H1 (cell line): ENCODE measurements at regions not wholly inside any gene's neighbourhood (a gene's known extent, or its start where the extent isn't known, plus 50 kb on each side); places are given as distances from the start of the nearest gene placed in this dataset.

Source experiments
- CTCF ChIA-PET: fragments of 300-600 bp; sonication (Branson Sonifier 250); formaldehyde crosslinking; loops from one replicate; lab custom pipeline; 2021; ENCODE audit not compliant: partially characterized antibody; lab: Charles Lee
- POLR2A ChIA-PET: fragments of 300-600 bp; sonication (Branson Sonifier 250); formaldehyde crosslinking; loops from one replicate; lab custom pipeline; 2021; ENCODE audit warnings: inconsistent platforms; ENCODE audit not compliant: partially characterized antibody; lab: Charles Lee
- DNase-seq, 2 experiments: peaks; one replicate each; pipeline versions ENCODE4 v3.0.0 to v3.0.0-alpha.2; 2010 to 2022; ENCODE audit warnings: low spot score in 2 of 2, low read depth in 1 of 2, mixed read lengths in 1 of 2
- FAIRE-seq: peaks from 2 replicates; lab custom pipeline; 2011; peaks lifted over from hg19 to GRCh38; lab: Jason Lieb, UNC
- H2AFZ ChIP-seq: 2 replicates; pipeline ENCODE4 v1.8.1; 2012; ENCODE audit warnings: low read length, inconsistent platforms
- H2AK5ac ChIP-seq: 2 replicates; pipeline ENCODE4 v1.6.1; 2013; ENCODE audit warnings: low read depth, low read length
- H2BK120ac ChIP-seq: replicated peaks from 2 replicates; pipeline ENCODE3; 2013; ENCODE audit warnings: low read depth, low read length, inconsistent platforms
- H2BK12ac ChIP-seq: 2 replicates; pipeline ENCODE4 v1.6.1; 2013; ENCODE audit warnings: low read depth, low read length
- H2BK15ac ChIP-seq: 2 replicates; pipeline ENCODE4 v1.6.1; 2013; ENCODE audit warnings: low read length
- H2BK20ac ChIP-seq: 2 replicates; pipeline ENCODE4 v1.6.1; 2013; ENCODE audit warnings: low read length
- H2BK5ac ChIP-seq: 2 replicates; pipeline ENCODE4 v1.6.1; 2013; ENCODE audit warnings: low read depth, low read length
- H3K14ac ChIP-seq: 2 replicates; pipeline ENCODE4 v1.6.1; 2013; ENCODE audit warnings: inconsistent platforms; ENCODE audit not compliant: insufficient read length
- H3K18ac ChIP-seq: 2 replicates; pipeline ENCODE4 v1.6.1; 2013; ENCODE audit warnings: low read length; ENCODE audit errors: extremely low read depth
- H3K23ac ChIP-seq: 2 replicates; pipeline ENCODE4 v1.6.1; 2013; ENCODE audit warnings: inconsistent platforms; ENCODE audit not compliant: insufficient read length
- H3K23me2 ChIP-seq: 2 replicates; pipeline ENCODE4 v1.6.1; 2013; ENCODE audit warnings: low read depth, low read length
- H3K27ac ChIP-seq: 2 replicates; pipeline ENCODE4 v1.6.1; 2011; ENCODE audit warnings: low read depth, low read length, inconsistent platforms
- H3K27me3 ChIP-seq, 4 experiments: replicated peaks in 1 of 4; 1 replicate in 1 of 4; 2 replicates in 3 of 4; pipeline versions ENCODE4 v1.6.1 to v1.8.1; 2011 to 2013; ENCODE audit warnings: low read length in 3 of 4, mild to moderate bottlenecking in 3 of 4, inconsistent platforms in 2 of 4, mixed read lengths in 2 of 4, moderate library complexity in 1 of 4; ENCODE audit not compliant: control insufficient read depth in 3 of 4, insufficient read depth in 3 of 4; ENCODE audit errors: extremely low read depth in 1 of 4
- H3K36me3 ChIP-seq, 4 experiments: 2 replicates each; pipeline versions ENCODE4 v1.6.1 to v1.8.1; 2011 to 2013; ENCODE audit warnings: mild to moderate bottlenecking in 4 of 4, low read length in 3 of 4, moderate library complexity in 2 of 4, control low read depth in 1 of 4, inconsistent platforms in 1 of 4; ENCODE audit not compliant: insufficient read depth in 4 of 4, control insufficient read depth in 2 of 4
- H3K4ac ChIP-seq: replicated peaks from 2 replicates; pipeline ENCODE3; 2013; ENCODE audit warnings: low read length, low read depth, mixed read lengths, inconsistent platforms; ENCODE audit not compliant: insufficient read length
- H3K4me1 ChIP-seq, 4 experiments: replicated peaks in 1 of 4; 1 replicate in 1 of 4; 2 replicates in 3 of 4; pipeline versions ENCODE4 v1.6.1 to v1.8.1; 2011 to 2013; ENCODE audit warnings: low read length in 3 of 4, inconsistent platforms in 2 of 4, mixed read lengths in 1 of 4; ENCODE audit not compliant: insufficient read depth in 4 of 4, control insufficient read depth in 3 of 4
- H3K4me2 ChIP-seq, 2 experiments: 2 replicates each; pipeline versions ENCODE4 v1.6.1 to v1.8.1; 2011 to 2013; ENCODE audit warnings: low read depth in 2 of 2, low read length in 2 of 2, control low read depth in 1 of 2, inconsistent platforms in 1 of 2, mild to moderate bottlenecking in 1 of 2; ENCODE audit not compliant: insufficient read depth in 1 of 2
- H3K4me3 ChIP-seq, 4 experiments: fragments of 200-600, 300-600 bp in 1 of 4; sonication (generic), shearing (Covaris generic), sonication (Bioruptor Twin) in 1 of 4; 2 replicates each; pipeline versions ENCODE4 v1.5.1 to v1.8.1; 2011 to 2016; ENCODE audit warnings: low read length in 4 of 4, low read depth in 3 of 4, control low read depth in 2 of 4, inconsistent platforms in 2 of 4, mild to moderate bottlenecking in 2 of 4, mixed read lengths in 1 of 4, moderate library complexity in 1 of 4; ENCODE audit not compliant: insufficient read depth in 2 of 4; ENCODE audit errors: extremely low read depth in 1 of 4
- H3K56ac ChIP-seq: replicated peaks from 2 replicates; pipeline ENCODE3; 2013; ENCODE audit warnings: low read depth, mild to moderate bottlenecking, mixed read lengths, low read length, inconsistent platforms; ENCODE audit not compliant: insufficient read length
- H3K79me1 ChIP-seq: 2 replicates; pipeline ENCODE4 v1.6.1; 2013; ENCODE audit warnings: low read depth, low read length, control low read depth
- H3K79me2 ChIP-seq, 2 experiments: 2 replicates each; pipeline versions ENCODE4 v1.6.1 to v1.8.1; 2012 to 2013; ENCODE audit warnings: low read length in 2 of 2, mild to moderate bottlenecking in 2 of 2, inconsistent platforms in 1 of 2; ENCODE audit not compliant: insufficient read depth in 2 of 2, control insufficient read depth in 1 of 2
- H3K9ac ChIP-seq, 4 experiments: replicated peaks in 1 of 4; 1 replicate in 1 of 4; 2 replicates in 3 of 4; pipeline versions ENCODE4 v1.6.1 to v1.8.1; 2011 to 2013; ENCODE audit warnings: low read depth in 3 of 4, low read length in 3 of 4, control low read depth in 2 of 4, mild to moderate bottlenecking in 2 of 4, moderate library complexity in 2 of 4, inconsistent platforms in 1 of 4; ENCODE audit errors: extremely low read depth in 1 of 4
- H3K9me3 ChIP-seq, 2 experiments: 2 replicates each; pipeline versions ENCODE4 v1.6.1 to v1.8.1; 2012 to 2013; ENCODE audit warnings: mild to moderate bottlenecking in 2 of 2, moderate library complexity in 2 of 2, control low read depth in 1 of 2, inconsistent platforms in 1 of 2, low read depth in 1 of 2, low read length in 1 of 2, mixed read lengths in 1 of 2; ENCODE audit not compliant: insufficient read depth in 2 of 2
- H4K20me1 ChIP-seq, 2 experiments: replicated peaks in 1 of 2; 2 replicates each; pipeline versions ENCODE3 to v1.8.1; 2011 to 2013; ENCODE audit warnings: inconsistent platforms in 2 of 2, low read length in 2 of 2, mild to moderate bottlenecking in 1 of 2; ENCODE audit not compliant: insufficient read depth in 2 of 2, control insufficient read depth in 1 of 2
- H4K5ac ChIP-seq: 2 replicates; pipeline ENCODE4 v1.6.1; 2013; ENCODE audit warnings: low read length, low read depth, mixed read lengths, inconsistent platforms; ENCODE audit not compliant: insufficient read length
- H4K8ac ChIP-seq: 2 replicates; pipeline ENCODE4 v1.8.0; 2013; ENCODE audit warnings: mild to moderate bottlenecking, moderate library complexity, low read length, inconsistent platforms; ENCODE audit not compliant: insufficient read depth; ENCODE audit errors: extremely low read depth
- H4K91ac ChIP-seq: replicated peaks from 2 replicates; pipeline ENCODE3; 2013; ENCODE audit warnings: low read length, mixed read lengths, inconsistent platforms; ENCODE audit not compliant: insufficient read length
- ASH2L ChIP-seq: fragments of 200-600, 300-600 bp; sonication (generic); IDR thresholded peaks from one replicate; pipeline ENCODE4 v1.7.1; 2017; ENCODE audit warnings: low read length
- BCL11A ChIP-seq, 2 experiments: IDR thresholded peaks; one replicate each; pipeline ENCODE4 v1.6.1; 2011; ENCODE audit warnings: low read depth in 2 of 2, low read length in 2 of 2, mild to moderate bottlenecking in 2 of 2
- CBX8 ChIP-seq: fragments of 300-800, 300-1000 bp; sonication (generic); IDR thresholded peaks from 2 replicates; pipeline ENCODE4 v1.7.1; 2016; ENCODE audit warnings: low read depth, low read length, borderline replicate concordance
- CHD2 ChIP-seq: IDR thresholded peaks from 2 replicates; pipeline ENCODE4 v1.6.1; 2012; ENCODE audit warnings: low read length, improper control_type of control experiment
- CREB1 ChIP-seq: IDR thresholded peaks from 2 replicates; pipeline ENCODE4 v1.6.1; 2012; ENCODE audit warnings: inconsistent platforms
- EGR1 ChIP-seq: IDR thresholded peaks from 2 replicates; pipeline ENCODE4 v1.6.1; 2011; ENCODE audit warnings: low read depth, low read length, borderline replicate concordance
- JUN ChIP-seq: IDR thresholded peaks from 2 replicates; pipeline ENCODE4 v1.6.1; 2011; ENCODE audit warnings: low read depth, mild to moderate bottlenecking, improper control_type of control experiment, low read length
- JUND ChIP-seq: IDR thresholded peaks from 2 replicates; pipeline ENCODE4 v1.6.1; 2011; ENCODE audit warnings: mild to moderate bottlenecking, improper control_type of control experiment, low read length
- KDM1A ChIP-seq: fragments of 200-600, 300-600 bp; sonication (generic); IDR thresholded peaks from 2 replicates; pipeline ENCODE4 v1.7.1; 2016; ENCODE audit warnings: mild to moderate bottlenecking, low read length, borderline replicate concordance
- KDM4A ChIP-seq: IDR thresholded peaks from one replicate; pipeline ENCODE4 v1.7.1; 2012; ENCODE audit warnings: low read depth, mild to moderate bottlenecking, moderate library complexity, low read length, inconsistent platforms; ENCODE audit not compliant: severe bottlenecking
- KDM5A ChIP-seq: fragments of 200-600 bp; IDR thresholded peaks from 2 replicates; pipeline ENCODE4 v1.7.1; 2012; ENCODE audit warnings: mild to moderate bottlenecking, low read length, inconsistent platforms, mixed read lengths
- MAX ChIP-seq: IDR thresholded peaks from 2 replicates; pipeline ENCODE4 v1.6.1; 2012; ENCODE audit warnings: inconsistent platforms
- NANOG ChIP-seq: IDR thresholded peaks from 2 replicates; pipeline ENCODE4 v1.6.1; 2011; ENCODE audit warnings: low read length, low read depth, mild to moderate bottlenecking, inconsistent platforms; ENCODE audit not compliant: insufficient read depth, poor library complexity, severe bottlenecking
- RFX5 ChIP-seq: IDR thresholded peaks from 2 replicates; pipeline ENCODE4 v1.6.1; 2011; ENCODE audit warnings: low read depth, low read length, improper control_type of control experiment, borderline replicate concordance
- SP4 ChIP-seq: IDR thresholded peaks from 2 replicates; pipeline ENCODE4 v1.6.1; 2012; ENCODE audit warnings: low read length, inconsistent platforms
- WGBS, 2 experiments: shearing (Covaris generic) in 1 of 2; methylation state at CpG; one replicate each; pipeline versions ENCODE4 v1.1.6 to v1.1.7; 2013 to 2015; ENCODE audit warnings: low lambda C conversion rate in 2 of 2, mixed read lengths in 2 of 2, inconsistent platforms in 1 of 2, low coverage in 1 of 2, missing lambda C conversion rate in 1 of 2; ENCODE audit not compliant: insufficient replicate concordance in 2 of 2, insufficient coverage in 1 of 2, insufficient read length in 1 of 2; ENCODE audit errors: extremely low coverage in 1 of 2, missing lambda C conversion rate in 1 of 2; 5-methylcytosine and 5-hydroxymethylcytosine counted together

DNA sequence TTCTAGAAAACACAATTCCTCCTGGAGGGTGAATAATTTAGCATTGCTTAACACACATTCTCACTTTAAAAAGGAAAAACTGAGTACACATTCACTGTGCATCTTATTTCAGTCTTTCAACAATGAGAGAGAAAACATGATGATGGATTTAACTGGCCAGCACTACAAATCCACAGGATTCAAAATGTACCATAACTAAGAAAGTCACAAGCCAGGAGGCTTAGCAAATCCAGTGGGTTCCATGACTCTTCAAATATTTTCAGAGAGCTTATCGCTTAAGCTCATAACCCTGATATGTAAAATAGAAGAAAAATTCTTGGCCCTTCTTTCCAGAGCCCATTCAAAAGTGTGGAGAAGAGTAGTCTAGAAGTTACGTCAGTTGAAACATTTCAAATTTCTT lies 820.3 kb downstream of the LTN1 start:
- no peak overlapping the region for H2BK120ac ChIP-seq
- H3K4me1 ChIP-seq, result no peaks in the 10 kb centered on the region
- H3K18ac ChIP-seq, result no peak overlapping the region
- 93% methylated on average over 2 of the region's 2 CpGs; no CpG with 5 or more reads in 1 of the 2 experiments for WGBS, 2 experiments
- H3K4ac ChIP-seq, result no peak overlapping the region
- no peak overlapping the region for H2BK20ac ChIP-seq
- H3K27ac ChIP-seq, result no peak overlapping the region
- H4K5ac ChIP-seq, result no peak overlapping the region
- H2BK15ac ChIP-seq, result no peak overlapping the region
- no peak overlapping the region for H4K91ac ChIP-seq
- FAIRE-seq, result no peak
- DNase-seq, result no peak
- no peaks in the 10 kb centered on the region for H3K79me2 ChIP-seq
- H3K36me3 ChIP-seq, result no peaks in the 10 kb centered on the region
- H3K9me3 ChIP-seq, result no peaks in the 10 kb centered on the region
- no peak overlapping the region for H3K14ac ChIP-seq
- no peak overlapping the region for H2BK5ac ChIP-seq
- no peak overlapping the region; the same call in 1 of the 2 replicates for H2AFZ ChIP-seq
- H3K4me3 ChIP-seq, result no peak overlapping the region
- CTCF ChIA-PET, result no interaction called here
- H3K56ac ChIP-seq, result no peak overlapping the region
- H2AK5ac ChIP-seq, result no peak overlapping the region
- no peak overlapping the region for H3K9ac ChIP-seq
- no peak overlapping the region for H3K4me2 ChIP-seq
- H2BK12ac ChIP-seq, result no peak overlapping the region
- POLR2A ChIA-PET, result no interaction called here
- H4K8ac ChIP-seq, result no peak overlapping the region
- no peak overlapping the region for H3K23ac ChIP-seq
- H3K79me1 ChIP-seq, result no peaks in the 10 kb centered on the region
- no peaks in the 10 kb centered on the region; the same call in 1 of the 2 replicates for H3K23me2 ChIP-seq
- no peaks in the 10 kb centered on the region for H4K20me1 ChIP-seq
- no peaks in the 10 kb centered on the region for H3K27me3 ChIP-seq
- no peak for TF ChIP-seq KDM1A
- no peak for TF ChIP-seq EGR1
- TF ChIP-seq BCL11A (IDR thresholded peaks at IDR 0.05; ENCODE audit: low read depth in 2 of 2, low read length in 2 of 2), result no peak
- no peak for TF ChIP-seq CHD2
- no peak for TF ChIP-seq JUN
- no peak for TF ChIP-seq NANOG
- no peak for TF ChIP-seq RFX5
- no peak for TF ChIP-seq MAX
- no peak for TF ChIP-seq JUND
- no peak for TF ChIP-seq CBX8
- TF ChIP-seq CREB1, result no peak
- TF ChIP-seq KDM4A, result no peak
- TF ChIP-seq SP4, result no peak
- TF ChIP-seq KDM5A, result no peak
- no peak for TF ChIP-seq ASH2L
